Astrocyte (in vitro differentiated cells and primary cell): ENCODE measurements at regions not wholly inside any gene's neighbourhood (a gene's known extent, or its start where the extent isn't known, plus 50 kb on each side); places are given as distances from the start of the nearest gene placed in this dataset.

Source experiments
- CTCF ChIP-seq: IDR thresholded peaks from 2 replicates; pipeline ENCODE4 v1.5.1; 2011; ENCODE audit warnings: low read depth, mild to moderate bottlenecking, inconsistent platforms, low read length, moderate library complexity; ENCODE audit not compliant: insufficient read depth
- EZH2 ChIP-seq: IDR thresholded peaks from 2 replicates; pipeline ENCODE4 v1.6.1; 2012; ENCODE audit warnings: mild to moderate bottlenecking, low read length, inconsistent platforms; ENCODE audit not compliant: insufficient read depth

GRCh38 chr21:16476056-16476825 is 746.5 kb downstream of the USP25 start:
- TF ChIP-seq CTCF (no peak), EZH2 (no peak)
